Thyroid gland (tissue), 4 donors: ENCODE measurements at regions not wholly inside any gene's neighbourhood (a gene's known extent, or its start where the extent isn't known, plus 50 kb on each side); places are given as distances from the start of the nearest gene placed in this dataset.

Experiments used
- CTCF ChIP-seq, 6 experiments: fragments of 200-600 bp in 3 of 6; fragments of 450-650 bp in 3 of 6; sonication (generic) in 3 of 6; IDR thresholded peaks; one replicate each; pipeline ENCODE4 v1.5.1; 2016 to 2019; ENCODE audit warnings: antibody characterized with exemption in 6 of 6, mild to moderate bottlenecking in 2 of 6, inconsistent platforms in 1 of 6, moderate library complexity in 1 of 6
- POLR2A ChIP-seq, 2 donors: fragments of 450-650 bp; IDR thresholded peaks; one replicate each; pipeline ENCODE4 v1.6.1; 2017; ENCODE audit warnings: antibody characterized with exemption in 2 of 2, mild to moderate bottlenecking in 2 of 2, moderate library complexity in 1 of 2

GRCh38 chr18:78682716-78683115 is 296.9 kb upstream of the SALL3 start:
- no peak for TF ChIP-seq CTCF (IDR thresholded peaks at IDR 0.05)
- TF ChIP-seq POLR2A (IDR thresholded peaks at IDR 0.05) = no peak
